DND-41 (cell line): ENCODE measurements at regions not wholly inside any gene's neighbourhood (a gene's known extent, or its start where the extent isn't known, plus 50 kb on each side); places are given as distances from the start of the nearest gene placed in this dataset.

Experiments used
- CTCF ChIP-seq: IDR thresholded peaks from 2 replicates; pipeline ENCODE4 v1.5.1; 2012; ENCODE audit warnings: borderline replicate concordance, low read length, moderate library complexity, mild to moderate bottlenecking; ENCODE audit not compliant: poor library complexity, severe bottlenecking; ENCODE audit errors: extremely low read depth
- EZH2 ChIP-seq: IDR thresholded peaks from 3 replicates; pipeline ENCODE4 v1.6.1; 2012; ENCODE audit warnings: borderline replicate concordance, low read depth, mild to moderate bottlenecking, moderate library complexity, low read length, inconsistent platforms; ENCODE audit not compliant: severe bottlenecking

GRCh38 chr1:234779160-234779538 is 169.2 kb upstream of the IRF2BP2 start:
- no peak for TF ChIP-seq CTCF
- TF ChIP-seq EZH2, result no peak
